T-cell (primary cell): ENCODE measurements at regions not wholly inside any gene's neighbourhood (a gene's known extent, or its start where the extent isn't known, plus 50 kb on each side); places are given as distances from the start of the nearest gene placed in this dataset.

Experiments used
- ATAC-seq, 4 experiments: fragments of 200-7000 bp in 3 of 4; fragments of 150-1000 bp in 1 of 4; cut with Tn5 transposase; replicated peaks in 1 of 4; 1 replicate in 3 of 4; 2 replicates in 1 of 4; pipeline ENCODE4 v1.10.0; 2021; ENCODE audit warnings: moderate library complexity in 3 of 4, mild to moderate bottlenecking in 2 of 4, moderate number of reproducible peaks in 1 of 4
- CTCF ChIA-PET, 2 donors: fragments of 300-600 bp; sonication (Branson Sonifier 250); formaldehyde crosslinking; loops; one replicate each; lab custom pipeline; 2022; ENCODE audit warnings: antibody characterized with exemption in 2 of 2; lab: Charles Lee
- POLR2A ChIA-PET, 2 donors: fragments of 300-600 bp; sonication (Branson Sonifier 250); formaldehyde crosslinking; loops; one replicate each; lab custom pipeline; 2022; ENCODE audit warnings: antibody characterized with exemption in 2 of 2; lab: Charles Lee
- DNase-seq, 35 experiments: peaks; one replicate each; pipeline versions ENCODE4 v3.0.0 to v3.0.0-alpha.2; 2013 to 2023
- H3K27ac ChIP-seq: one replicate; pipeline ENCODE4 v1.5.1; 2013; ENCODE audit warnings: low read length
- H3K27me3 ChIP-seq, 2 experiments: replicated peaks in 1 of 2; 1 replicate in 1 of 2; 2 replicates in 1 of 2; pipeline versions ENCODE4 v1.6.1 to v1.7.0; 2013; ENCODE audit warnings: low read length in 1 of 2, mixed read lengths in 1 of 2; ENCODE audit not compliant: control insufficient read depth in 2 of 2, insufficient read depth in 2 of 2; ENCODE audit errors: extremely low read depth in 1 of 2
- H3K36me3 ChIP-seq, 2 donors: 1 replicate in 1 of 2; 2 replicates in 1 of 2; pipeline versions ENCODE4 v1.6.1 to v1.7.0; 2013; ENCODE audit warnings: low read length in 1 of 2; ENCODE audit not compliant: control insufficient read depth in 2 of 2, insufficient read depth in 1 of 2; ENCODE audit errors: extremely low read depth in 1 of 2
- H3K4me1 ChIP-seq, 2 experiments: 1 replicate in 1 of 2; 2 replicates in 1 of 2; pipeline versions ENCODE4 v1.6.1 to v1.7.0; 2013; ENCODE audit warnings: low read length in 2 of 2, mixed read lengths in 1 of 2; ENCODE audit not compliant: insufficient read depth in 2 of 2, control insufficient read depth in 1 of 2; ENCODE audit errors: extremely low read depth in 1 of 2
- H3K4me3 ChIP-seq, 2 donors: 1 replicate in 1 of 2; 2 replicates in 1 of 2; pipeline versions ENCODE4 v1.5.1 to v1.7.0; 2013; ENCODE audit warnings: mild to moderate bottlenecking in 2 of 2, low read length in 1 of 2, moderate library complexity in 1 of 2; ENCODE audit not compliant: control insufficient read depth in 1 of 2; ENCODE audit errors: extremely low read depth in 1 of 2
- H3K9me3 ChIP-seq: 2 replicates; pipeline ENCODE4 v1.7.0; 2013
- H3K27ac Mint-ChIP-seq, 2 donors: one replicate each; pipeline ENCODE4 v1.8.0; 2020 to 2021; ENCODE audit warnings: mild to moderate bottlenecking in 2 of 2, mixed read lengths in 2 of 2
- H3K27me3 Mint-ChIP-seq, 2 donors: one replicate each; pipeline ENCODE4 v1.8.0; 2021 to 2022; ENCODE audit warnings: mixed read lengths in 2 of 2
- H3K36me3 Mint-ChIP-seq: one replicate; pipeline ENCODE4 v1.8.0; 2021; ENCODE audit warnings: mixed read lengths
- H3K4me1 Mint-ChIP-seq, 3 donors: one replicate each; pipeline ENCODE4 v1.8.0; 2020 to 2022; ENCODE audit warnings: mixed read lengths in 3 of 3, mild to moderate bottlenecking in 1 of 3
- H3K4me3 Mint-ChIP-seq, 3 donors: one replicate each; pipeline ENCODE4 v1.8.0; 2020 to 2022; ENCODE audit warnings: mild to moderate bottlenecking in 3 of 3, mixed read lengths in 3 of 3, moderate library complexity in 3 of 3
- H3K9me3 Mint-ChIP-seq, 3 donors: one replicate each; pipeline ENCODE4 v1.8.0; 2020 to 2022; ENCODE audit warnings: mixed read lengths in 3 of 3
- whole genome bisulfite sequencing: methylation state at CpG from one replicate; pipeline ENCODE4 v1.1.5; 2013; ENCODE audit warnings: missing lambda C conversion rate; ENCODE audit not compliant: insufficient coverage; 5-methylcytosine and 5-hydroxymethylcytosine counted together

DNA sequence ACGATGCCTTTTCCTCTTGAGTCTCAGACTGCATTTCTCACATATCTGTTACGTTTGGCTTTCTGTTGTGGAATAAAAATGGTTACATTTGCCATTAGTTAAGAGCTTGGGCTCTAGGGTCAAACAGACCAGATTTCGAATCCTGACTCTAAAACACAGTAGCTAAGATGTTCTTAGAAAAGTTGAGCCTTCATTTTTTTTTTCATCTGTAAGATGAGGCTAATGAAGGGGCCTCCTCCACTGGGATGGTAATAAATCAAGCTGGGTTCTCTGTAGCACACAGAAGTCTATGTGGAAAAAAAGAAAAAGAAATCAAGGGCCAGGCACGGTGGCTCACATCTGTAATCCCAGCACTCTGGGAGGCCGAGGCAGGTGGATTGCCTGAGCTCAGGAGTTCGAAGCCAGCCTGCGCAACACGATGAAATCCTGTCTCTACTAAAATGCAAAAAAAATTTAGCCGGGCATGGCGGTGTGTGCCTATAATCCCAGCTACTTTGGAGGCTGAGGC lies 49.9 kb upstream of the CAPRIN1 start:
- no peak overlapping the region for H3K27ac ChIP-seq
- ChIA-PET CTCF (interaction anchor here in 1 of 2 donors (0.6 kb wide), 2 partner anchors 58 to 65 kb away, joined by 3 read pairs; no protein-coding TSS in a partner anchor), POLR2A (no interaction called here)
- peaks cover 0 to 24% of the 10 kb centered on the region in 2 experiments for H3K27me3 ChIP-seq
- H3K4me3 ChIP-seq, result no peak overlapping the region
- Mint-ChIP-seq H3K9me3 (no peaks in the 10 kb centered on the region), H3K4me3 (no peak overlapping the region), H3K4me1 (peaks cover 8 to 10% (median 10%) of the 10 kb centered on the region in 3 donors), H3K27ac (no peak overlapping the region), H3K27me3 (peaks cover 24 to 32% of the 10 kb centered on the region in 2 donors), H3K36me3 (no peaks in the 10 kb centered on the region)
- ATAC-seq (no peak), DNase-seq (no peak)
- H3K36me3 ChIP-seq, result no peaks in the 10 kb centered on the region
- WGBS, result 90% methylated on average over 7 of the region's 10 CpGs
- H3K4me1 ChIP-seq, result peaks cover 0 to 5% of the 10 kb centered on the region in 2 experiments
- H3K9me3 ChIP-seq, result no peaks in the 10 kb centered on the region

DNA sequence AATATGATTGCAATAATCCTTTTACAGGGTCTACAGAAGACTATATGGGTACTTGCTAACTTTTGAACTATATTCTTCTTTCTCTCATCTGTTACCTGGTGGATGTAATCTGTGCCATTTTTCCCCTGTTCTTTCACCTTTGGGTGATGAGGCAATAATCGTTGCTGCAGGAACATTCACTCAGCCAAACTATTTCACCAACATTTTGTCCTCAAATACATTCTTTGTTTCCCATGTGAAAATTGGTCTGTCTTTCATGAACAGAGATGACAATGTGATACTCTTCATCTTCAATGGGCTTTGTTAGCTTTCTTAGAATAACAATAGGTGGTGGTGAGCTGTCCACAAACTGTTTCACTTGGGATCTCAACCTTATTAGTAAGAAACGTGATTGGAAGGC lies 52.1 kb upstream of the CAPRIN1 start:
- WGBS, result 60% methylated on average over 1 of the region's 2 CpGs
- no peak overlapping the region for H3K4me3 Mint-ChIP-seq
- H3K4me1 Mint-ChIP-seq, result peaks cover 8 to 10% (median 10%) of the 10 kb centered on the region in 3 donors
- H3K4me3 ChIP-seq, result no peak overlapping the region
- no peak for DNase-seq
- no peaks in the 10 kb centered on the region for H3K9me3 ChIP-seq
- peaks cover 0 to 21% of the 10 kb centered on the region in 2 experiments for H3K27me3 ChIP-seq
- H3K27ac ChIP-seq, result no peak overlapping the region
- H3K27me3 Mint-ChIP-seq, result peaks cover 20 to 29% of the 10 kb centered on the region in 2 donors
- no peaks in the 10 kb centered on the region for H3K9me3 Mint-ChIP-seq
- ChIA-PET CTCF (interaction anchor here (0.5 to 2.5 kb wide), 4 partner anchors 11 to 1936 kb away, joined by 3 to 7 read pairs (median 4); partner anchors contain the start of gene ABTB2 (in 1 of the 2)), POLR2A (no interaction called here)
- no peaks in the 10 kb centered on the region for H3K36me3 ChIP-seq
- no peak for ATAC-seq
- peaks cover 0 to 5% of the 10 kb centered on the region in 2 experiments for H3K4me1 ChIP-seq
- H3K36me3 Mint-ChIP-seq, result no peaks in the 10 kb centered on the region
- no peak overlapping the region for H3K27ac Mint-ChIP-seq

DNA sequence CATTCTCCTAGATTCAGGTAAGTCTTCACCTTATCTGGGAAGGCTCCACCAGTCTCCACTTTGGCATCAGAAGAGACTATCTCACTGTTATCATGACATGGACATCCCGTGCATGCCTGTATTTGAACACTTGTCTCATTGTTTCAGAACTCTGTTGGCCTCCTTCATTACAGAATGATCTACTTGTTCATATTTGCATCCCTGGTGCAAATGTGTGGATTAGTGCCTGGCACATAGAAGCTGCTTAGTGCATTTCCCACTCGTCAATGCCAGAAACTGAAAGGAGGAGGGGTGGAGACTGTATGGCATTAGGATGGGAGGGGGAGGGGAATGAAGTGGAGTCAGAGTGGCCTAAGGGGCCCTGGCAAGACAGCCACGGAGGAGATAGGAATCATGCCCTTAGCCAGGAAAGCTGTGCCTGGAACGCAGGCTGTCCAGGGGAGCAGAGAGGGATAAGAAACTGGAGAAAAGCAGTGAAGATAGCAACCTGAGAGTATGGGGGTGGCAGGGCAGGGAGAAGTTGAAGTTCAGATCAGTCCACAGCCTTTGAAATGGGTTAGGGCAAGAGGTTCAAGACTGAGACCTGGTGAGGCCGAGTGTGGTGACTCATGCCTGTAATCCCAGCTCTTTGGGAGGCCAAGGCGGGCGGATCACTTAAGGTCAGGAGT lies 53.8 kb upstream of the CAPRIN1 start:
- WGBS, result 71% methylated on average over 4 of the region's 7 CpGs
- Histone ChIP-seq H3K27ac (no peak overlapping the region), H3K4me3 (no peak overlapping the region), H3K36me3 (no peaks in the 10 kb centered on the region), H3K27me3 (peaks cover 0 to 21% of the 10 kb centered on the region in 2 experiments), H3K4me1 (peaks cover 0 to 5% of the 10 kb centered on the region in 2 experiments), H3K9me3 (no peaks in the 10 kb centered on the region)
- ChIA-PET CTCF (interaction anchor here (0.6 to 2.6 kb wide), 16 partner anchors 10 to 1597 kb away, joined by 3 to 17 read pairs (median 4); partner anchors contain the start of genes ABTB2 (in 1 of the 2) and CAPRIN1 (in 1 of the 2)), POLR2A (no interaction called here)
- Mint-ChIP-seq H3K27me3 (peaks cover 14 to 26% of the 10 kb centered on the region in 2 donors), H3K36me3 (no peaks in the 10 kb centered on the region), H3K9me3 (no peaks in the 10 kb centered on the region), H3K4me3 (peak overlapping the region in 1 of 3 donors; percentile 8), H3K4me1 (peaks cover 8 to 10% (median 10%) of the 10 kb centered on the region in 3 donors), H3K27ac (no peak overlapping the region)
- DNase-seq (no peak), ATAC-seq (peak in 1 of 4 experiments; percentile 17)

DNA sequence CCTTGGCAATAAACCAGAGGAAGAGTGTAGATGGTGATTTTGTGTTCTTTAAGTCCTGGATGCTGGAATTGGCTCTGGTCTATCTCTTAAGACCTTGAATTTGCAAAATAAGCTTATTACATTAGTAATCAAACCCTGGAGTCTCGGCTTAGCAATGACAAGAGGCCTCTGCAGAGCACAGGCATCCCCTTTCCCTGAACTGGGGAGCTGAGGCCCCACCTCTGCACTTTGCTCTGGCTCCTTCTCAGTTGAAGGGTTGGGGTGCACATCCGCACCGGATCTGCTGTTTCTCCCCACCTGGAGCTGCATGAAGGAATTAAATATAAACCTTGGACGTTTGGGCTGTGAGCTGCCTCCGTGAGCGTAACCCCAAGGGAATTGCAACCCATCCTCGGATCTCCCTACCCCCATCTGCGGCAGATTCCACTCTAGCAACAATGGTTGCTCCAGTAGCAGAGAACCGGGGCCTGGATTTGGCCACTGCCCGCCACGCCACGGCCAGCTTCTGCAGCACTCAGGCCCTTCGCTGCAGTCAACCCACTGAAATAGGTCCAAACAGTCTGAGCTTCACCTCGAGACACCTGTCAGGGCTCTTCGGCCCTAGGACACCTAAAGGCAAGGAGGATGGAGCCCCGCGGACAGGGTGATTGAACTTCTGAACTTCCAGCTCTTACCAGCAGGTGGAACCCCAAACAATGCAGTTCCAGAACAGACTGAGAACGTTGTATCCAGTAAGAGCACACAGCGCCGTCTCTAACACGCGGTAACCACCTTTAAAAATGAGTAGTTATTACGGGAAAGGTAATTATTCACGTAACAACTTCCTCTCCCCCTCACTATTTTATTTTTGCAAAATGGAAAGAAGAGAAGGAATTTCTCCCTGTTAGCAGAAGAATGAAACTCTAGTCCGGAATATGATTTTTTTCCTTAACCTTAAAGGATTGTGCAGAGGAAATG lies 54.8 kb upstream of the CAPRIN1 start:
- Histone ChIP-seq H3K27me3 (peaks cover 0 to 20% of the 10 kb centered on the region in 2 experiments), H3K4me3 (no peak overlapping the region), H3K36me3 (no peaks in the 10 kb centered on the region), H3K27ac (no peak overlapping the region), H3K4me1 (peaks cover 0 to 5% of the 10 kb centered on the region in 2 experiments), H3K9me3 (no peaks in the 10 kb centered on the region)
- Mint-ChIP-seq H3K4me3 (peak overlapping the region in 2 of 3 donors; percentile 8 to 31), H3K4me1 (peaks cover 8 to 10% (median 10%) of the 10 kb centered on the region in 3 donors), H3K9me3 (no peaks in the 10 kb centered on the region), H3K27me3 (peaks cover 14 to 26% of the 10 kb centered on the region in 2 donors), H3K27ac (no peak overlapping the region), H3K36me3 (no peaks in the 10 kb centered on the region)
- 38% methylated on average over 15 of the region's 25 CpGs for WGBS
- DNase-seq (peak; percentile 34 to 85 (median 64)), ATAC-seq (peak; percentile 99 to 100 (median 100))
- CTCF ChIA-PET, result interaction anchor here (0.5 to 2.6 kb wide), 26 partner anchors 9 to 989 kb away, joined by 3 to 17 read pairs (median 4); partner anchors contain the start of genes ABTB2 (in 1 of the 2) and CAPRIN1 (in 1 of the 2)
- POLR2A ChIA-PET, result interaction anchor here (0.5 to 0.6 kb wide), 2 partner anchors 113 to 421 kb away, joined by 3 to 4 read pairs; no protein-coding TSS in a partner anchor

DNA sequence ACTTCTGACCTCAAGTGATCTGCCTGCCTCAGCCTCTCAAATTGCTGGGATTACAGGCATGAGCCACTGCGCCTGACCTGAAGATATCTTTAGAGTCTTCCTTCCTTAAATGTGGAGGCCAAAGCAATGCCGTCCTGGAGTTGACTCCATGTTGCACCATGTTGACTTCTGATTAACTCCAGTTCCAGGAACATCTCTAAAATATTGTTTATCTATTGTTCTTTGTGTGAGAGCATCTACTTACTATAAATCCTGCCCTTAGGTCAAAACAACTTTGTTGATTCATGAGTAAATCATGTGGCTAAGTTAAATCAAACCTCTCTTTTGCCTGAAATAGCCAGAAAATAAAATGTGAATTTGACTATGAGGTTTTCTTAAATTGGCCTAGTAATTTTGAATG lies 56.6 kb upstream of the CAPRIN1 start:
- Mint-ChIP-seq H3K27ac (no peak overlapping the region), H3K9me3 (no peaks in the 10 kb centered on the region), H3K4me1 (peaks cover 12 to 18% (median 17%) of the 10 kb centered on the region in 3 donors), H3K4me3 (no peak overlapping the region), H3K27me3 (peaks cover 14 to 25% of the 10 kb centered on the region in 2 donors), H3K36me3 (no peaks in the 10 kb centered on the region)
- POLR2A ChIA-PET, result no interaction called here
- H3K4me3 ChIP-seq, result no peak overlapping the region
- CTCF ChIA-PET, result interaction anchor here (0.7 kb wide), 3 partner anchors 103 to 229 kb away, joined by 3 to 4 read pairs (median 3); no protein-coding TSS in a partner anchor
- H3K27me3 ChIP-seq, result peaks cover 0 to 15% of the 10 kb centered on the region in 2 experiments
- WGBS, result no CpG with 5 or more reads among the region's 2 CpGs
- H3K4me1 ChIP-seq, result peaks cover 0 to 10% of the 10 kb centered on the region in 2 experiments
- H3K27ac ChIP-seq, result no peak overlapping the region
- H3K36me3 ChIP-seq, result no peaks in the 10 kb centered on the region
- ATAC-seq (no peak), DNase-seq (no peak)
- no peaks in the 10 kb centered on the region for H3K9me3 ChIP-seq
